Limb (tissue), 2 donors: ENCODE measurements at regions not wholly inside any gene's neighbourhood (a gene's known extent, or its start where the extent isn't known, plus 50 kb on each side); places are given as distances from the start of the nearest gene placed in this dataset.
"Not testable (repeated sequence)": the region's sequence is repeated elsewhere in the genome, so short reads cannot be mapped to it uniquely, and the experiment has no call there.

Source experiments
- DNase-seq, 2 donors: peaks; one replicate each; pipeline ENCODE4 v3.0.0-alpha.2; 2016; ENCODE audit errors: extremely low spot score in 2 of 2

DNA sequence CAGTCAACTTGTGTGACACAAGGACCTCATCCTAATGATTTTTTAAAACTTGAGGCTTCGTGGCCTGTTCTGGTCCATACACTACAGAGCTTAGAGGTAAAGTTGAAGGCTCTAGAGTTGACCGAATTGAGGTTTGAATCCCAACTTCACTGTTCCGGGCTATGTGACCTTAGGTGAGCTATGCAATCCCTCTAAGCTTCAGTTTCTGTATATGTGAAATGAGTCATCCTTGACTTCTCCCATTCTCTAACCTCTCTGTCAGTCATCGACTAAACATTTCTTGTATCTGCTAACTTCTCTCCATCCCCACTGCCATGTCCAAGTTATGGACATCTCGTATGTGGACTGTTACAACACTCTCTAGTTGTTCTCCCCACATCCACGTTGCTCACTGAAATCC is 178.2 kb upstream of the TMEM45B start:
- DNase-seq = no peak

DNA sequence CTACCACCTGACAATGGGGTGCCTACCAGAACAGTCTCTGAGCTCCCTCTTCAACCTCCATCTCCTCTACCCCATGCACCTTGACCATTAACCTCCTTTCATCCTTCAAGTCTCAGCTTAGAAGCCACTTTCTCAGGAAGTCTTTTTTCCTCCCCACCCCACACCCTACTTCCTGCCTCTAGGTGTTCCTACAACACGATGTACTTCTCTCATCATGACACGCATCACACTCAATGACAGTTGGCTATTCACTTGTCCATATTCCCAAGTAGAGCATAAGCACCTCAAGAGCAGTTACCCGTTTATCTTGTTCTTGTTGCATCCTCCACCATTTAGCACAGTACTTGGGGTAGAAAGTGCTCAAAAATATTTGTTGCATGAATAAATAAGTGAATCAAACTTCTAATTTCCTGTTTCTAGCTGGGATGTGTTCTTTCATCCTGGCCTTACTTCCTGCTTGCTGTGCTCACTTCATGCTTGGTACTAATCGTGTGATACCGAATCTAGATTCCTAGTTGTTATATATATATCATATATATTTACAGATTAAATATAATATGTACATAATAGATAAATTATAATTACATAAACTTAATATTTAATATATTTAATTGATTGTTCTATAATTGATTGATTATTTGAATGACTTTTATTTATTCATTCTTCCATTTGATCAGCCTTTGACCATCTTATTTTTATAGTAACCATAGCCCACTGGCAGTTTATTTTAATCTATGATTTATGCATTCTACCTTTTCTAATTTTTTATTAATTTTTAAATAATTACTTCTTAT is 177.5 kb upstream of the TMEM45B start:
- DNase-seq = no peak

DNA sequence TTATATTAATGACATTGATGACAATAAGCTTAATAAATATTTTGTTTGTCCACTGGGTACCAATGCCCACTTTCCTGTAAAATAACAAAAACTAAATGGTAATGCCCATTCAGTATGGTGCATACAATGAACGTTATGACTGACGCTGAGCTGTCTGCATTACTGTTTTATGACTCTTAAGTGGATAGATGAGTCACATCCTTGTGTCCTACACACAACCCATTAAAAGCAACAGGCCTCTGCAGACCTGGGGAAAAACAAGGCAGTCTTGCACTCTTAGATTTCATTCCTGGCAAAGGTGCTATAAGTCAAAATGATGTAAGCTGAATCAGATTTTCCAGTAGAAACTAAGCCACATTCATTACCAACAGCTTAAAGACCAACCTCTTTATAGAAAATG is 176.3 kb upstream of the TMEM45B start:
- DNase-seq = no peak

DNA sequence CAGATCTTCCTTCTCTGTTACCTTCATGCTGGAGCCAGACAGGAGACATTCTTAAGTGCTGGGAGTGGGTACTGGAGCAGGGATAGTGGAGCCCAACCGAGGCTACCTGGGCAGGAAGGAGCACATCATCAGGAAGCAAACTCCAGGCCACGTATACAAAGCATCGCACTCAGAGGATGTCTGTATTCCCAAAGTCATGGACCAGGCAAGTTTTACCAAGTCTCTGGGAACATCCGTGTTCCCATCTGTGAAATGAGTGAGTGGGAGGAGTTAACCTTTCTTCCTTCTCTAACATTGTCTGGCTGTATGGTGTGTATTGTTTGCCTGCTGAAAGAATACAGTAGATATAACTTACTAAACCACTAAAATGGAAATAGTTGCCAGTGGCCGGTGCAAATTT is 175.0 kb upstream of the TMEM45B start:
- no peak for DNase-seq

DNA sequence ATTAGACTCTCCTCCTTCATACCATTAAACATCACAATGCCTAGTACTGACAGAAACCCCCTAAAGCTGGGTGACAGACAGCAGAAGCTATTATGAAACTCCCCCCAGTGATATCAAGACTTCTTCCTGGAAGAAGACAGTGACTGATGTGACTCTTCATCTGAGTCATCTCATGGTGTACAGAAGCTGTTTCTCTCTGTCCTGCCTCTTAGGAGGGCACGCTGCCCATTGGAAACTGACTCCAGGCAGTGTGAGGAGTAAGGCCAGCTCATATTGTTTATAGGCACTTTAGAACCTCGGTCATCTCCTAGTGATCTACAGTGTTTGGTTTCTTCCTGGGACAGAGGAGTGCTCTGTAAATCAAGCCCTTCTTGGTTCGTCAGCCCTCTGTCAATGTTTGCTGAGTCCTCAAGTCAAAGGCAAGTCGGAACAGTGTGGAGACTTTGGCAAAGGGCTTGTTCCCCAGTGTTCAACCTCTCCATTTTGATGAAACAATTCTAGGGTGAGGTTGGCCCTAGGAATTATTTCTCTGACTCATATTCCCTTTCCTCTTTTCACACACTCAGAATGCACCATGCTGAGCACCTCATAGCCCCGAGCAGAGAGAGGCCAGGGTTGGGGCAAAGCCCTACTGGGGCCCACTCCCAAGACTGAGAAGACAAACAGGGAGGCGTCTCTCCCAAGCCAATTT is 172.5 kb upstream of the TMEM45B start:
- no peak for DNase-seq

DNA sequence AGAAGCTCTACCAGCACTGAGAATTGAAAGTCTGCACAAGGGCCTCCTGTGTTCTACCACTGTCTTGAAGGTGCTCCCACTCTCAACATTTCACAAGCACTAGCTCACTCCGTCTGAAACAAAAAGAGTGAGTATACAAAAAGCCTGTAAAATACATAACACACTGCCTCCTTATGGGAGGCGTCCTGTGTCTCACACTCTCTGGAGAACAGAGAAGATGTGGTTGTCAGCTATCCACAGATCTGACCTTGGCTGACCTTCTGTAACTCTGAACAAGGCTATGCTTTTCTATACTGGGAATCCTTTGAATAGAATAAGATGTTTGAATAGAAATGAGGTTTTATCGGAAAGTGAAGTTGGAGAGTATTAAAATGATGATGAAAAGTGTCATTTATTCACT is 171.3 kb upstream of the TMEM45B start:
- DNase-seq = no peak

DNA sequence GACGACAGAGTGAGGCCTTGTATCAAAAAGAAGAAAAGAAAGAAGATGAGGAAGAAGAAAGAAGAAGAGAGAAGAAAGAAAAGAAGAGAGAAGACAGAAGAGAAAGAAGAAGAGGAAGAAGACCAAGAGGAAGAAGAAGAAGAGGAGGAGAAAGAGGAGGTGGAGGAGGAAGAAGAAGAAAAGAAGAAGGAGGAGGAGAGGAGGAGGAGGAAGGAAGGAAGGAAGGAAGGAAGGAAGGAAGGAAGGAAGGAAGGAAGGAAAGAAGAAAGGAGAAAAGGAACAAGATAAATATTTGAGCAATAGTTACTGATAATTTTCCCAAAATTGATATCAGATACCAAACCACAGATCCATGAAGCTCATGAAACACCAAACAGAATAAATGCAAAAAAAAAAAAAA is 169.7 kb upstream of the TMEM45B start:
- no peak for DNase-seq

DNA sequence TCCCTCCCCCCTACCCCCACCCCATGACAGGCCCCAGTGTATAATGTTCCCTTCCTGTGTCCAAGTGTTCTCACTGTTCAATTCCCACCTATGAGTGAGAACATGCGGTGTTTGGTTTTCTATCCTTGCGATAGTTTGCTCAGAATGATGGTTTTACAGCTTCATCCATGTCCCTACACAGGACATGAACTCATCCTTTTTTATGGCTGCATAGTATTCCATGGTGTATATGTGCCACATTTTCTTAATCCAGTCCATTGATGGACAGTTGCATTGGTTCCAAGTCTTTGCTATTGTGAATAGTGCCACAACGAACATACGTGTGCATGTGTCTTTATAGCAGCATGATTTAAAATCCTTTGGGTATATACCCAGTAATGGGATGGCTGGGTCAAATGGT is 165.6 kb upstream of the TMEM45B start:
- not testable (repeated sequence) for DNase-seq

DNA sequence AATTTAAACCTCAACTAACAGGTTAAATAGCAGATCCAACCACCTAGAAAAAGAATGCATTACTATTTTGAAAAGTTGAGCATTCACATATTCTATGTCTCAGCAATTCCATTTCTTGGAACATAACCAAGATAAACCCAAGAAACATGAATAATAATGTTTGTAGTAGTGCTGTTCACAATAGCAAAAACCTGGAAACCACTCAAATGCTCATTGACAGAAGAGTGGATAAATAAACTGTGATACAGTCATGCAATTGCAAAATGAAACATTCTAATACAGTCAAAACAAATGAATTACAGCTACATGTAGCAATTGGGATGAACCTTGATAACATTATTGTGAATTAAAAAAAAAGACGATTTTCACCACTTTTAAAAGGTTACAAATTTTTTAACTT is 162.8 kb upstream of the TMEM45B start:
- no peak for DNase-seq

DNA sequence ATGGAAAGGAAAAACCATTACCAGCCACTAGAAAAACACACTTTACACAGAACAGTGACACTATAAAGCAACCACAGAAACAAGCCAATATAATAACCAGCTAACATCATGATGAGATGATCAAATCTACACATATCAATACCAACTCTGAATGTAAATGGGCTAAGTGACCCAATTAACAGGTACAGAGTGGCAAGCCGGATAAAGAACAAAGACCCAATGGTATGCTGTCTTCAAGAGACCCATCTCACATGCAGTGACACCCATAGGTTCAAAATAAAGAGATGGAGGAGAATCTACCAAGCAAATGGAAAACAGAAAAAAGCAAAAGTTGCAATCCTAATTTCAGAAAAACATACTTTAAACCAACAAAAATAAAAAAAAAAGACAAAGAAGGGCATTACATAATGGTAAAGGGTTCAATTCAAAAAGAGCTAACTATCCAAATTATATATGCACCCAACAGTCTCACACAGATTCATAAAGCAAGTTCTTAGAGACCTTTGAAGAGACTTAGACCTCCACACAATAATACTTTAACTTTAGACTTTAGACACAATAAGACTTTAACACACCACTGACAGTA is 160.3 kb upstream of the TMEM45B start:
- DNase-seq = no peak

DNA sequence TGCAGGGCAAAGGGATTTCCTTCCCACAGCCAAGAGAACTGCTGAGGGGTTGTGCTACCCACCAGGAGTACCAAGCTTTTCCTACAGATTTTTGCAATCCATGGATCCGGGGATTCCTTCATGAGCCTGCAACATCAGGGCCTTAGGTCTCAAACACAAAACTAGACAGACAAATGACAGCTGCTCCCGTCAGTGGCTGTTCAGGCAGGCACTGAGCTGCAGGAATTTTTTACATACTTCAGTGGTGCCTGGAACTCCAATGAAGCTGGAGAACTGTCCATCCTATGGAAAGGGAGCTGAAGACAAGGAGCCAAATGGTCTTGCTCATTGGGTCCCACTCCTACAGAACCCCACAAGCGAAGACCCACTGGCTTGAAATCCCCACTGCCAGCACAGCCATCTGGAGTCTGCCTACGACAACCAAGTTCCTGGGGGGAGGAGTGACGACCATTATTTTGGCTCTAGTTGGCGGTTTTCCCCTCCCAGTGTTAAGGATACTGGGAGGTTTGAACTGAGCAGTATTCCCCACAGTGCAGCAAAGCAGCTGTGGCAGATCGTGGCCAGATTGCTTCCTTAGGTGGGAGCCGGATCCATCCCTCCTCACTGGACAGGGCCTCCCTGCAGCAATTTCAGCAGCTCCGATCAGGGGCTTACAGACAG is 157.7 kb upstream of the TMEM45B start:
- peak in 1 of 2 donors; percentile 33 for DNase-seq

DNA sequence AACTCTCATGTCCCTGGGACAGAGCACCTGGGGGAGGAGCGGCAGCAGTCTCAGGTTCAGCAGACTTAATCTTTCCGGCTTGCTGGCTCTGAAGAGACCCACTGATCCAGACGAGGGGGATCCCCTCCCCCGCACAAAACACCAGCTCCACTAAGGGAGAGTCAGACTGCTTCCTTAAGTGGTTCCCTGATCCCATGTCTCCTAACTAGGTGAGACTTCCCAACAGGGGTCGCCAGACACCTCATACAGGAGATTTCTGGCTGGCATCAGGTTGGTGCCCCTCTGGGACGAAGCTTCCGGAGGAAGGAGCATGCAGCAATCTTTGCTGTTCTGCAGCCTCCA is 157.2 kb upstream of the TMEM45B start:
- no peak for DNase-seq

DNA sequence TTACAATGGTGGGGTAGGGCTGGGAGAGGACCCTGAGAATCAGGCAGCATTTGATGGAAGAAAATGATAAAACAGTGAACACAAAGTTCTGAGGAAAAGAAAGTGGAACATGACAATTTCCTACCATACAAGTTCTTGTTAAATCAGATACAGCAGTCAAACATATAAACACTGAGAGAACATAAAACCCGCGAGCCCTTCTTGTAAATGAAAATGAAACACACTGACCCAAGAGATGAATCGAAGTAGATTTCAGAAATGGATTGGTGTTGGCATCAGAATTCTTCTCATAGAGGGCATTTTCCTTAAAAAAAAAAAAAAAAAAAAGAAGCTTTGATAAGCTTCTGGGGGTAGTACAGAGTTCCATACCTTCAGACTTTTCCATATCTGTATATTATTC is 134.7 kb upstream of the TMEM45B start:
- DNase-seq = no peak

DNA sequence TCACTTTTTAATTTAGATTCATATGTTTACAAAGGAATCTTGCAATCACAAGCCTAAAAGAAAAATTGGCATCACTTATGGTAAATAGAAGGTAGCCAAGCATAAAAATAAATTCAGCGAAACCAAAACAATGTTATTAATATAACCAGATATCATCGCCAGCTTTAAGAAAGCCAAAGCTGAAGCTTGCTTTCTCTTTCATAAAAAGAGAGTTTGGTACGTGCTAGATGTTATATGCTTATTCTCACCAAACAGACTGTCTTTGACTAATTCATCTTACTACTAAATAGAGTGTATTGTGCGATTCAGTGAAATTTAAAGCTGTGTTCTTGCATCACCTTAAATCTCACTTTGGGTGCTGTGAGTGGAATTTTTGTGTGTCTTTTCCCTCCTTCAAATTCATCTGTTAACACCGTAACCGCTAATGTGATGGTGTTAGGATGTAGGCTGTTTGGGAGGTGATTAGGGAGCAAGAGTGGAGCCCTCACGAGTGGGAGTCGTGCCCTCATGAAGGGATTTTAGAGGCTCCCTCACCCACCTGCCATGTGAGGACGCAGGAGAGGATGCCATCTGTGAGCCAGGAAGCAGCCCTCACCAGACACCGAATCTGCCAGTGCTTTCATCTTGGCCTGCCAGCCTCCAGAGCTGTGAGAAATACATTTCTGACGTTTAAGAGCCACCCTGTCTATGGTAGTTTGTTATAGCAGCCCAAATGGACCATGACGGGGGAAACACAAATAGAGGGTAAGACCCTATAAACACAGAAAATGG is 134.1 kb upstream of the TMEM45B start:
- no peak for DNase-seq

DNA sequence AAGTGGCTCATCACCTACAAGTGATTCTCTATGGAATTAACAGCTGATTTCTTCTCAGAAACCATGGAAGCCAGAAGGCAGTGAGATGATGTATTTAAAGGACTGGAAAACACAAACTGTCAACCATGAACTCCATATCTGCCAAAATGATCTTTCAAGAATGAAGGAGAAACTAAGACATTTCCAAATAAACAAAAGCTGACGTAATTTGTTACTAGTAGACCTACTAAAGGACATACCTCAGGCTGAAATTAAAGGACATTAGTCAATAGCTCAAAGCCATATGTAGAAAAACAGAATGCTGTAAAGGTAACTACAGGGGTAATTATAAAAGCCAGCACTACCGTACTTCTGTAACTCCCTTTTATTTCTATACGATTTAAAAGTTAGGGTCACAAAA is 129.4 kb upstream of the TMEM45B start:
- DNase-seq = no peak

DNA sequence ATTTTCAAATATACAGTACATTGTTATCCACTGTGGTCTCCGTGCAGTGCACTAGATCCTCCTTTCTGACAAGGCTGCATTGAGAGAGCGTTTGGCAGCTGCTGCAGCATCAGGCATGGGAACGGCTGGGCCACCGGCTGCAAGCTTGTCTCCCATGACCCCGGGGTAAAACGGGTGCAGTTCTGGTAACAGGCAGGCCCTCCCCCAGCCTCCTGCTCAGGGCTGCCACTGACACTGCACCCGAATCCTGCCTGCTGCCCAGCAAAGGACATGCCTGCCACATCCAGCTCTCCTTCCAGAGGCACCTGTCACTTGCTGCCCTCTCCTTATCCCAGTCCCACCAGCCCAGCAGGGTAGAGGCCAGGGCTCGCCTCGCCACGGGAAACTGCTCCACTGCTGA is 124.5 kb upstream of the TMEM45B start:
- no peak for DNase-seq

DNA sequence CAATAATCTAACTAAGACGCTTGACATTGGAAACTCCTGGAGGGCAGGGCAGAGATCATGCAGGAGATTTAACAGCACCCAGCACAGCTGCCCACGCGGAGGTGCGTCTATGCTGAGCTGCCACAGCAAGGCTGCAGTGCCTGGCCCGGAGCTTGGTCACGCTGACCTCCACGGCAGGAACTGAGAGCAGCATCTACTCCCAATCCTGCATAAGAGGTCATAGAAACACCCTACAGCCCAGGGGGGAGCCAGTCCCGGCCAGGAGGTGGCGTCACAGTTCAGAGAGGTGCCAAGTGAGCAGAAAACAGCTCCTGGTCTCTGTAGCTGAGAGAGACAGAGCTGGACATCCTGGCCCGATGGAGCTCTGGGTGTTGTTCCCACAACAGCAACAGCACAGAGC is 121.1 kb upstream of the TMEM45B start:
- no peak for DNase-seq

DNA sequence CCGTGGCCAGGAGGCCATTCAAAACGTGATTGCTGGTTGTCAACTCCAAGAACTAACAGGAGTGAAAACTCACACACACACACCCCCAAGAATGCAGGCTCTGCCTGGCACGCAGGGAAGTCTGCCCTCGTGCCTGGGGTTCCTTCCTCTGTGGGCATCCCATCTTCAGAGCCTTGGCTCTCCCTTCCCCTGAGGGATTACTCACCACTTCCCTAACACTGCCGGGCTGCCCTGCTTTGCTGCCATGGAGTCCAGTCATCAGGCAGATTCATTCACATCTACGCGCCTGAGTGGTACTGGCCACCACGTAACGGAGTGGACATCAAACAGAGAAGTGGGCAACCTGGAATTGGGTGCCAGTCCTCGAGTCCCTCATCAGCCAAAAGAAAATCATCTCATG is 120.7 kb upstream of the TMEM45B start:
- no peak for DNase-seq

DNA sequence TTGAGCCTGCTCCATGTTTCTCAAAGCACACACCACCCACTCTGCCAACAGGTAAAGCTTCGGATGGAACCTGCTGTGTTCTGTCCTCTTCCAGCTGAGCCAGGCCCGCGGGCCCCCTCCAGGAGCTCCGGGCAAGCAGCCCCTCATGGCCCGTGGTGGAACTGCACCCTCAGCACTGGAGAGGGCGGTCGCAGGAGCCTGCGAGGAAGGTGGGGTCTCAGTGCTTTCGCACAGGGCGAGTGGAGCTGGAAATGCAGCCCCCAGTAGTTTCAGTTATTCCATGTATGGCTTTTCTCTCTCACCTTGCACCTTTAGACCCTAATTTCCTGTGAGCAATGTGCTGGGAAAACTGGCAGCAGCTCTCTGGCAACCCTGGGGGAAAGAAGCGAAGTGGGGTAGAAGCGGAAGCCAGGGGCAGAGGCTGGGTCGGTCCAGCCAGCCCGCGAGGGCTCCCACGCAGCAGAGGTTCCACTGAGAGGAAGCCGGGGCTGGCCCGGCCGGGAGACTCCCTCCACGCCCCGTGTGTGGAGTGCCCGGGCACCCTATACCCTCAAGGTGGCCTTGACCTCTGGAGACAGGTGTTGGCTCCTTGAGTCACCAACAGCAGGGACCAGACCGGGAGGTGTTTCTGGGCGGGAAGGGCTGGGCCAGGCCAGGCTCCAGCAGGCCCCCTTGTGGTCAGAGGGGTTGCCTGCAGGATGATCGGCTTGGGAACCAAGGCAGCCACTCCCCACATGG is 119.9 kb upstream of the TMEM45B start:
- peak; percentile 45 to 86 for DNase-seq

DNA sequence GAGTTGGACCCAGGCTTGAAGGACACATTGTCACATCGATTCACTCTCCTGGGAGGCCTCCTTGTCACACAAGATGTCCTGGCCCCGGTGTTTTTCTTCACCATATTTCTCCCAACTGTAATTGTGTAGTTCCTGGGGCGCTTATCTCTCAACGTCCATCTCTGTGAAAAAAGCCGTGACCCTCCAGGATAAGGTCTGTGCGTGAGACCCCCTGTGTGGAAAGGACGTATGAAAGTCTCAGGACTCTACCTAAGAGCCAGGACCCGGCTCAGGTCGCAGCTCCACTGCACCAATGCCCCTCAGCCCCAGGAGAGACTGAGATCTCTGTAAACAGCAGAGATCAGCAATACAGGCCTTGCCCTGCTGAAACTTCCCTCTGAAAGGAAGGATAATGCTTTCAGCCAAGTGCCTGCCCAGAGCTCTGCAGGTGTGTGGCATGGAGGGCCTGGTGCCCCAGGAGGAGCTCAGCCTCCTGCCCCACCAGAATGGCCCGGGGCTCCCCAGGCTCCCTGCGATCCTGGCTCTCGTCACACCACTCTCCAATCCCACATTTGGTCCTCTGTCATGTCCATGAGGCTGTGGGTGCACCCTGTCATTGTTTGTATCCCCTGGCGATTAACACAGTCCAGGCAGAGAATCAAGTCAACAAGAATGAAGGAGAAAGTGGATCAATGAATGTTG is 119.2 kb upstream of the TMEM45B start:
- DNase-seq = no peak
